Lower leg skin (tissue), 4 donors: ENCODE measurements at regions not wholly inside any gene's neighbourhood (a gene's known extent, or its start where the extent isn't known, plus 50 kb on each side); places are given as distances from the start of the nearest gene placed in this dataset.
"Not testable (repeated sequence)": the region's sequence is repeated elsewhere in the genome, so short reads cannot be mapped to it uniquely, and the experiment has no call there.

Source experiments
- DNase-seq, 2 donors: peaks; one replicate each; pipeline ENCODE4 v3.0.0-alpha.2; 2019; ENCODE audit warnings: low spot score in 2 of 2
- H3K4me3 ChIP-seq: fragments of 200-600 bp; sonication (generic); 2 replicates; pipeline ENCODE4 v1.5.1; 2017; ENCODE audit warnings: mild to moderate bottlenecking, low read depth; ENCODE audit not compliant: poor library complexity, severe bottlenecking
- CTCF ChIP-seq, 3 donors: fragments of 450-650 bp; IDR thresholded peaks; one replicate each; pipeline ENCODE4 v1.5.1; 2016; ENCODE audit warnings: antibody characterized with exemption in 3 of 3, mild to moderate bottlenecking in 3 of 3, moderate library complexity in 2 of 3
- POLR2A ChIP-seq, 2 donors: fragments of 450-650 bp; IDR thresholded peaks; one replicate each; pipeline ENCODE4 v1.6.1; 2016 to 2017; ENCODE audit warnings: antibody characterized with exemption in 2 of 2, mild to moderate bottlenecking in 1 of 2, moderate library complexity in 1 of 2
- WGBS, 2 donors: methylation state at CpG; one replicate each; pipeline ENCODE4 v1.1.5; 2018; 5-methylcytosine and 5-hydroxymethylcytosine counted together
- intact Hi-C: fragments of 100-400 bp; cut with DNase I; formaldehyde crosslinking; loops from one replicate; pipeline ENCODE4 v1.15.0; 2023; ENCODE audit warnings: low total_unique reads

GRCh38 chr6:94562846-94563245 lies 1014.5 kb upstream of the MANEA start:
- H3K4me3 ChIP-seq: no peak overlapping the region

GRCh38 chr6:94559829-94560537 lies 1017.4 kb upstream of the MANEA start:
- intact Hi-C loops: no loop called here
- no peak for TF ChIP-seq CTCF (IDR thresholded peaks at IDR 0.05)
- no peak for TF ChIP-seq POLR2A (IDR thresholded peaks at IDR 0.05)
- WGBS, 2 donors: 50 to 72% methylated on average over 1 of the region's 1 CpG

More at GRCh38 chr6:94562846-94563245, 1014.5 kb upstream of the MANEA start:
- DNase-seq: no peak
- intact Hi-C loops: no loop called here
- 69 to 77% methylated on average over 2 of the region's 2 CpGs for WGBS, 2 donors
- TF ChIP-seq CTCF (IDR thresholded peaks at IDR 0.05) (no peak), POLR2A (IDR thresholded peaks at IDR 0.05) (no peak)

GRCh38 chr6:94557207-94557606 lies 1020.1 kb upstream of the MANEA start:
- WGBS, 2 donors: 94% methylated on average over 11 of the region's 11 CpGs
- intact Hi-C loops, DNase-seq, H3K4me3 ChIP-seq: not testable (repeated sequence)

More at GRCh38 chr6:94559829-94560537, 1017.4 kb upstream of the MANEA start:
- no peak for DNase-seq
- no peak overlapping the region for H3K4me3 ChIP-seq

- DNase-seq: no peak
- 77 to 88% methylated on average over 4 of the region's 4 CpGs for WGBS, 2 donors
- H3K4me3 ChIP-seq: no peak overlapping the region
- intact Hi-C loops: no loop called here
- no peak for TF ChIP-seq CTCF (IDR thresholded peaks at IDR 0.05)
- TF ChIP-seq POLR2A (IDR thresholded peaks at IDR 0.05): no peak
Measured at GRCh38 chr6:94548201-94548600, 1029.1 kb upstream of the MANEA start.

GRCh38 chr6:94535798-94536197 lies 1041.5 kb upstream of the MANEA start:
- no peak overlapping the region for H3K4me3 ChIP-seq
- DNase-seq: no peak
- no peak for TF ChIP-seq POLR2A (IDR thresholded peaks at IDR 0.05)
- no peak for TF ChIP-seq CTCF (IDR thresholded peaks at IDR 0.05)
- intact Hi-C loops: no loop called here
- 93 to 95% methylated on average over 1 of the region's 1 CpG for WGBS, 2 donors

- no peak for TF ChIP-seq POLR2A (IDR thresholded peaks at IDR 0.05)
- no peak for TF ChIP-seq CTCF (IDR thresholded peaks at IDR 0.05)
- no peak for DNase-seq
- intact Hi-C loops: no loop called here
- 91 to 97% methylated on average over 14 to 17 of the region's 17 CpGs for WGBS, 2 donors
- H3K4me3 ChIP-seq: no peak overlapping the region
Measured at GRCh38 chr6:94511502-94512088, 1065.7 kb upstream of the MANEA start.
